ENCODE measurements at regions not wholly inside any gene's neighbourhood (a gene's known extent, or its start where the extent isn't known, plus 50 kb on each side); places are given as distances from the start of the nearest gene placed in this dataset.

- ATAC-seq (ENCODE audit: low read depth) (no peak), DNase-seq (no peak)
- no peaks in the 10 kb centered on the region for H3K9me1 ChIP-seq (ENCODE audit: insufficient read depth, low read length)
- intact Hi-C loops (cut with micrococcal nuclease) (no loop called here), dilution Hi-C loops (cut with HindIII; ENCODE audit: low sequenced_read_pairs, unreplicated experiment) (no loop called here), in situ Hi-C loops (cut with MboI; ENCODE audit: low sequenced_read_pairs) (no loop called here)
- no peak overlapping the region for H2AFZ ChIP-seq (replicated peaks; ENCODE audit: low read length, poor library complexity)
- H4K8ac ChIP-seq (ENCODE audit: low read depth in 2 of 2, low read length in 2 of 2) = no peak overlapping the region
- H3K9me3 ChIP-seq (ENCODE audit: control insufficient read depth, insufficient read depth, low read length) = no peaks in the 10 kb centered on the region
- H2BK5ac ChIP-seq (ENCODE audit: low read depth, low read length, poor library complexity, severe bottlenecking) = no peak overlapping the region
- H3K9ac ChIP-seq (ENCODE audit: low read depth, low read length) = no peak overlapping the region
- H4K20me1 ChIP-seq (ENCODE audit: insufficient read depth, low read length) = no peaks in the 10 kb centered on the region
- H2BK20ac ChIP-seq (ENCODE audit: low read depth, low read length) = no peak overlapping the region
- H3K4me1 ChIP-seq (ENCODE audit: control insufficient read depth, insufficient read depth, low read length) = no peaks in the 10 kb centered on the region
- no peaks in the 10 kb centered on the region for H3K79me1 ChIP-seq (ENCODE audit: low read depth in 1 of 2, low read length in 2 of 2)
- H3K36me3 ChIP-seq (ENCODE audit: control insufficient read depth, insufficient read depth, low read length) = no peaks in the 10 kb centered on the region
- no peak overlapping the region for H4K5ac ChIP-seq (ENCODE audit: low read depth, low read length)
- no peak overlapping the region for H3K18ac ChIP-seq (ENCODE audit: low read depth, low read length)
- no peak overlapping the region for H4K91ac ChIP-seq (ENCODE audit: insufficient read depth, low read depth, low read length)
- H3K23ac ChIP-seq (ENCODE audit: low read depth, low read length) = no peak overlapping the region
- no peak for TF ChIP-seq MAZ (IDR thresholded peaks at IDR 0.05; ENCODE audit: borderline replicate concordance, low read depth, low read length)
- no peak for TF ChIP-seq CHD1 (IDR thresholded peaks at IDR 0.05; ENCODE audit: low read depth, low read length)
- TF ChIP-seq FOS (IDR thresholded peaks at IDR 0.05; ENCODE audit: low read depth, low read length) = no peak
- no peak for TF ChIP-seq MXI1 (IDR thresholded peaks at IDR 0.05; ENCODE audit: borderline replicate concordance, low read depth, low read length)
- TF ChIP-seq CEBPB (IDR thresholded peaks at IDR 0.05; ENCODE audit: low read depth, low read length) = no peak
- TF ChIP-seq RCOR1 (IDR thresholded peaks at IDR 0.05; ENCODE audit: insufficient replicate concordance, low read length) = no peak
- no peak for TF ChIP-seq RAD21 (IDR thresholded peaks at IDR 0.05; ENCODE audit: low read length)
- TF ChIP-seq, protein P1, sequence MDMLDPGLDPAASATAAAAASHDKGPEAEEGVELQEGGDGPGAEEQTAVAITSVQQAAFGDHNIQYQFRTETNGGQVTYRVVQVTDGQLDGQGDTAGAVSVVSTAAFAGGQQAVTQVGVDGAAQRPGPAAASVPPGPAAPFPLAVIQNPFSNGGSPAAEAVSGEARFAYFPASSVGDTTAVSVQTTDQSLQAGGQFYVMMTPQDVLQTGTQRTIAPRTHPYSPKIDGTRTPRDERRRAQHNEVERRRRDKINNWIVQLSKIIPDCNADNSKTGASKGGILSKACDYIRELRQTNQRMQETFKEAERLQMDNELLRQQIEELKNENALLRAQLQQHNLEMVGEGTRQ (IDR thresholded peaks at IDR 0.05; ENCODE audit: low read depth, low read length) = no peak
- no peak for TF ChIP-seq MAFK (IDR thresholded peaks at IDR 0.05; ENCODE audit: low read depth, low read length)
- TF ChIP-seq, protein P2, sequence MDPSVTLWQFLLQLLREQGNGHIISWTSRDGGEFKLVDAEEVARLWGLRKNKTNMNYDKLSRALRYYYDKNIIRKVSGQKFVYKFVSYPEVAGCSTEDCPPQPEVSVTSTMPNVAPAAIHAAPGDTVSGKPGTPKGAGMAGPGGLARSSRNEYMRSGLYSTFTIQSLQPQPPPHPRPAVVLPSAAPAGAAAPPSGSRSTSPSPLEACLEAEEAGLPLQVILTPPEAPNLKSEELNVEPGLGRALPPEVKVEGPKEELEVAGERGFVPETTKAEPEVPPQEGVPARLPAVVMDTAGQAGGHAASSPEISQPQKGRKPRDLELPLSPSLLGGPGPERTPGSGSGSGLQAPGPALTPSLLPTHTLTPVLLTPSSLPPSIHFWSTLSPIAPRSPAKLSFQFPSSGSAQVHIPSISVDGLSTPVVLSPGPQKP (IDR thresholded peaks at IDR 0.05; ENCODE audit: borderline replicate concordance, low read depth, low read length) = no peak
- TF ChIP-seq SMC3 (IDR thresholded peaks at IDR 0.05; ENCODE audit: low read depth, low read length) = no peak
- no peak for TF ChIP-seq POLR2A (IDR thresholded peaks at IDR 0.05; ENCODE audit: low read depth, low read length)
- no peak for TF ChIP-seq BHLHE40 (IDR thresholded peaks at IDR 0.05; ENCODE audit: low read depth, low read length)
- no peak for TF ChIP-seq RFX5 (IDR thresholded peaks at IDR 0.05; ENCODE audit: low read depth, low read length)
- TF ChIP-seq NFE2L2 (IDR thresholded peaks at IDR 0.05; ENCODE audit: low read depth, low read length) = no peak
- no peak for TF ChIP-seq CTCF (conservative IDR thresholded peaks at IDR 0.05; ENCODE audit: low read depth, low read length)
- no peak overlapping the region for H3K4ac ChIP-seq (ENCODE audit: low read depth, low read length)
- H3K4me3 ChIP-seq (ENCODE audit: insufficient read depth, low read depth, low read length) = no peak overlapping the region
- H3K14ac ChIP-seq (replicated peaks; ENCODE audit: low read depth, low read length) = no peak overlapping the region
- H2AK9ac ChIP-seq (replicated peaks; ENCODE audit: low read depth, low read length, poor library complexity) = no peak overlapping the region
- WGBS, 2 experiments (ENCODE audit: extremely low coverage in 2 of 2, insufficient read length in 1 of 2) = no CpG with 5 or more reads among the region's 2 CpGs
- POLR2A ChIA-PET (ENCODE audit: unreplicated experiment) = no interaction called here
- CTCF ChIA-PET = no interaction called here
- no peak overlapping the region for H2BK120ac ChIP-seq (ENCODE audit: low read depth, low read length)
- H2BK15ac ChIP-seq (ENCODE audit: low read depth, low read length) = no peak overlapping the region
- H3K56ac ChIP-seq (ENCODE audit: extremely low read depth, insufficient read depth, low read length) = no peak overlapping the region
- no peak overlapping the region for H3K27ac ChIP-seq (ENCODE audit: insufficient read depth, low read length)
- no peak overlapping the region for H3K4me2 ChIP-seq (ENCODE audit: low read depth, low read length)
- H3K27me3 ChIP-seq (ENCODE audit: control insufficient read depth, insufficient read depth, low read length) = no peaks in the 10 kb centered on the region
- no peak overlapping the region for H2AK5ac ChIP-seq (ENCODE audit: low read depth, low read length)
- no TSS peak for BruUV-seq (replicated peaks)
Measured at GRCh38 chr13:65719831-65720230, 1510.3 kb downstream of the PCDH9 start.
